HG03060 (cell line): ENCODE measurements at regions not wholly inside any gene's neighbourhood (a gene's known extent, or its start where the extent isn't known, plus 50 kb on each side); places are given as distances from the start of the nearest gene placed in this dataset.

Source experiments
- ATAC-seq: cut with Tn5 transposase; IDR thresholded peaks from one replicate; pipeline ENCODE4 v1.9.1; 2021; ENCODE audit warnings: low read depth, moderate number of reproducible peaks; ENCODE audit not compliant: unreplicated experiment

GRCh38 chr15:26378304-26378703 is 394.6 kb downstream of the GABRB3 start:
- ATAC-seq: no peak

GRCh38 chr15:26376243-26376642 is 396.6 kb downstream of the GABRB3 start:
- no peak for ATAC-seq

DNA sequence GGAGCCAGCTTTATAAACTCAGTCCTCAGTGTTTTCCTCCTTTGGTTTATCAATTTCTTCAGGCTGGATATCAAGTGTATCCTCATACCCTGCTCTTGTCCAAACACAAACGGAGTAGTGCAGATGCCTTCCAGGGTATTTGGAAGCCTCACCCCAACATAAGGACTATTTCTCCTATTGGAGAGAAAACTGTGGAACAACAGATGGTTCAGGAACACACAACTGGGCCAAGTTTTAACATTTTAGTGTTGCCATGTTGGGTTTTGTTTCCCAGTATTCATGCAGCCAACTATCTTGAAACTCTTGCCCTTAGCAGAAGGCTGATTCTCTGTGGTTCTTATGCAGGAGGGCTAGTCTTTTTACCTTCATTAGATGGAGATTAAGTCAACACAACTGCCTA is 398.1 kb downstream of the GABRB3 start:
- ATAC-seq: no peak

GRCh38 chr15:26372706-26373105 is 400.2 kb downstream of the GABRB3 start:
- no peak for ATAC-seq

GRCh38 chr15:26365077-26365476 is 407.8 kb downstream of the GABRB3 start:
- no peak for ATAC-seq

- ATAC-seq: no peak
Measured at GRCh38 chr15:26359855-26360254, 413.0 kb downstream of the GABRB3 start.

DNA sequence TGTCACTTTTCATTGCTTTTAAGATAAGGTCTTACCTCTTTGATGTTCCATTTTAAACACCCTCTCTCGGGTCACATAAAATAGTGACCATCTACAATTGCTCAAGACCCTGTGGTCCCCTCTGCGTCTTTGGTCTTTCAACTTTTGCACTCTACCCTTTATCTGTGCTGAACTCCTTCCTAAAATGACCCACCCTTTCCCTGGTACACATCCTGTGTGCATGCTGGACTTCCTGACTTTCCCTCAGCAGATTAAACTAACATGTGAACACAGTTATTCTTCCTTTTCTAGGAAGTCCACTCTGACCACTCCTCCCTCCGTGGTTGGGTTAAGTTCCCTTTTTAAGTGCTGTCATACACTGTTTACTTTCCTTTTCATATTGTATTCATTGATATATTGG is 414.2 kb downstream of the GABRB3 start:
- ATAC-seq: no peak

DNA sequence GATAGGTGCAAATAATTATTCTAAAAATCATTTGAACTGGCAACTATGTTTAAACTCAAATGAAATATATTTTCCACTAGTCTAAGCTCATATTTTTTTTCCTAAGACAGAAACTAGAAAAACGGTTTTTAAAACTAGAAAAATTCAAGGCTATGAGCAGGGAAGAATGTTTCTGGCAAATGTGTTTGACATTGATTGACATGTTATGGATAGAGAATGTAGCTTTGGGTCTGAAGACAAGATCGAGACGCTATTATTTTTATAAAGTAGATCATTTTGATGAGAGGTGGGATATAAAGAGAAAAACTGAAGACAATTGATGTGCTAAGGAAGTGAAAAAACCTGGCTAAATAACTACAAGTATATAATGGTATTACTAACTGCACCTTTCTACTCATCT is 415.2 kb downstream of the GABRB3 start:
- ATAC-seq: no peak

GRCh38 chr15:26355472-26356074 is 417.3 kb downstream of the GABRB3 start:
- no peak for ATAC-seq

DNA sequence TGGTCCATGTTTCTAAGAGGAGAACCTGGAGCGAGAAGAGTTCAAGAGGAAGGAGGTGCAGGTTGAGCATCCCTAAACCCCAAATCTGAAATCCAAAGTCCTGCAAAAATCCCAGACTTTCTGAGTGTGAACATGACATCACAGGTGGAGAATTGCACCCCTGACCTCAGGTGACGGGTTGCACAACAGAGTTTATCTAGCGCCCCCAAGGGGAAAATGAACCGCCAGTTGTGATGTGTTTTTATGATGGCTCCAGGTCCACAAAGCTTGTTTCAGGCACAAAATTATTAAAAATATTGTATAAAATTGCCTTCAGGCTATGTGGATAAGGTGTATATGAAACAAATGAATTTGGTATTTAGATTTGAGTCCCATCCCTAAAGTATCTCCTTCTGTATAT is 420.0 kb downstream of the GABRB3 start:
- ATAC-seq: no peak

DNA sequence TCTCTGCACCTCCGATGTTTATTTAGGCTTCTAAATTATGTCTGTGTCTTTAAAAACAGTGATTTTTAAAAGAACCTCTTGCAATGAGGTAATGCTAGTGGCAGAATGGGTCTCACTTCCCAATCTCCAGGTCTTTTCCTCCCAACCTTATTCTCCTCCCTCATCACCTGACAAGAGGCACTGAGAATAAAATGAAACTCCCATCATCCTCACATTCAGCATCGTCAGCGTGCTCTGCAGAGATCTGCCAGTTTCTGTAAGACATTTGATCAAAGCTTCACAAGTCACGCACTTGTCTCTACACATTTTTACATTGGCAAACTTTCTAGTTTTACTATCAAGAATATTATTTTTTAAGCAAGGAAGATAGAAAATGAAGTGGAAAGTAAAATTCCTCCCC is 420.5 kb downstream of the GABRB3 start:
- no peak for ATAC-seq

DNA sequence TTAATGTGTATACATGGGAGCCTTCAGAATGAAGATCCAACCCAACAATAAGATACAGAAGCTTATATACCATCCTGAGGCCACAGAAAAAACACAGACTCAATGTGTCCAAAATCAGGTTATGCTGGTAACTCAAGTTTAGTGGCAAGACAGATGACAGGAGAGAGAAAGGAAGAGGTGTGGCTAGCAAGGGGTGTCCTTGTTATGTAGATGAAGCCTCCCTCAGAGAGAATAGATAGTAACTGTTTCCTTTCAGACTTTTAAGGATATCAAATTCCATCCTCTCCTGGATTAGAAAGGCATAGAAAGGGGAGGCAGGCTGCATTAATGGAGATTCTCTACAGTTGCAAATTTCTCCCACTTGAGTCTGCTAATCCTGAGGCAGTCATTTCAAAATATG is 447.4 kb downstream of the GABRB3 start:
- no peak for ATAC-seq

- ATAC-seq: no peak
Measured at GRCh38 chr15:26323566-26323965, 449.3 kb downstream of the GABRB3 start.

DNA sequence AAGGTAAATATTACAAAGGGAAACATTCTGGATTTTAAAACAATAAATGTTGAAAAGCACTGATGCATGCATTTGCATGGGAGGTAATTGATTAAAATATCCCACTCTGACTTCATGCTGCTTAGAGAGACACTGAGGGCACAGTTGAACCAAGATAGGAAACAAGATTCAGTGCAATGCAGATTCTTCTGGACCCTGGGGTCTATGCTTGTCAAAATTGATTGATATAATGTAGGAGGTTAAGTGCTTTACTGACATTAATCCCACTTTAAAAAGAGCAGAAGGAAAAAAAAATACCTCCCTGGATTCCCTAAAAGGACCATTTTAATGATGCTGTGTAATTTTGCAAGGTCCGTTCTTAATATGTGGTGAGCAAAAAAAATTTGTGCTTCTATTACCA is 454.2 kb downstream of the GABRB3 start:
- no peak for ATAC-seq

DNA sequence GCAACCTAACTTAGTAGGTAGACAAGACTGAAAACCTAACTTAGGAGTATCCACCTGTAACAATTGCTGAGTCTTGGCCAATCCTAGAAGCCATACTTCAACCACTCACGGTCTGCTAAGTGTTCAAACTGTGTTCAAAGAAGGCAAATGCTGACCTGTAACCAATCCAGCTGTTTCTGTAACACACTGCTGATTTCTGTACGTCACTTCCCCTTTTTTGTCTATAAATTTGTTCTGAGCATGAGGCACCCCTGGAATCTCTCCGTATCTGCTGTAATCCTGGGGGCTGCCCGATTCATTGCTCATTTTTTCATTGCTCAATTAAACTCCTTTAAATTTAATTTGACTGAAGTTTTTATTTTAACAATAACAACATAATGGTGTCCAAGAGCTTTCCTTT is 451.4 kb upstream of the ATP10A start:
- no peak for ATAC-seq

DNA sequence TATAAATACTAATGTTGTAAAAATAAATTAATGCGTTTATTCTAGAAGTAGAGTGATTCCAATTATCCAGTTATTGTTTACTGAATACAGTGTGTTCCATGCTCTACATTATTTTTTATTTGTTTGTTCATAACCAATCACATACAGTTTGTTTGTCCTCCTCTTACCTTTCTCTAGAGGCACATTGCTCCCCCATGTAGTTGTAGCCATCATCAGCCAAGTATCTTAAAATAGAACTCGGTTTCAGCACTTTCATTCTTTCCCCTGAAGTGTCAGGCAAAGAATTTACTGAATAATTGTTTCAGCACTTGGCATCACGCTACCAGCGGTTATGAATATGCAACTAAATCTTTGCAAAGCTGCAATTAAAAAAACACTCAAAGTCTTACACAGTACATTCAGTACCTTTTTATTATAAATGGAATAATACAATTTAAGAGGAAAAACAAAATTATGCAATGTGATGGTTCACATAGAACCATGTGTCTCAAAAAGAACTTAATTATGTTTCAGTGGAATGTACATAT is 448.6 kb upstream of the ATP10A start:
- no peak for ATAC-seq

DNA sequence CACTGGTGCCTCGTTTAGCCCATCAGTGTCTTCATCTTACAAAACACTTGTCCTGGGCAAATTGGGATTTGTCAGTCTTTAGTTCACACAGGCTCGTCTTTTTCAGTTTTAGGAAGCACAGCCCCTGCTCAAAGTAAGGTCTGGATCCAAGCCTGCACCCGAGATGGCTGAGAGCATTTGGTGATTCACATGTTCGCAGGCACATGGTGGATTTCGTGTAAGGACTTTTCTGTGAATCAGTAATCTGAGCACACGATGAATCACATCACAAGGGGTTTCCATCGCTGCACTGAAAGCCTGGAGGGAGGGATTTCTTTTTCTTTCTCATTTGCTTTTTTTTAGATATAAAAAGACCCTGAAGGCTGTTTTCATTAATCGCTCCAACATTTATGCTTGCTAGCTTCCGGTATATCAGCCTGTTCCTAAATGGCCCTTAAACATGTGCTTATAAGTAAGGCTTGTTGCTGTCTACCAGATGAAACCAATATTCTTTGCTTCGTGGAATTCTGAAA is 435.6 kb upstream of the ATP10A start:
- no peak for ATAC-seq

- ATAC-seq: no peak
Measured at GRCh38 chr15:26298010-26298658, 435.0 kb upstream of the ATP10A start.

- ATAC-seq: no peak
Measured at GRCh38 chr15:26295336-26296085, 432.4 kb upstream of the ATP10A start.

- no peak for ATAC-seq
Measured at GRCh38 chr15:26294059-26294689, 431.0 kb upstream of the ATP10A start.

- ATAC-seq: no peak
Measured at GRCh38 chr15:26287381-26287780, 424.3 kb upstream of the ATP10A start.
